Keratinocyte (primary cell): ENCODE measurements at regions not wholly inside any gene's neighbourhood (a gene's known extent, or its start where the extent isn't known, plus 50 kb on each side); places are given as distances from the start of the nearest gene placed in this dataset.
"Not testable (repeated sequence)": the region's sequence is repeated elsewhere in the genome, so short reads cannot be mapped to it uniquely, and the experiment has no call there.

Experiments
- CTCF ChIP-seq, 3 experiments: IDR thresholded peaks in 1 of 3; conservative IDR thresholded peaks in 1 of 3; optimal IDR thresholded peaks in 1 of 3; 2 replicates in 2 of 3; 3 replicates in 1 of 3; pipeline versions ENCODE3 to v1.5.1; 2011; ENCODE audit warnings: low read length in 3 of 3, mild to moderate bottlenecking in 3 of 3, moderate library complexity in 2 of 3, control low read depth in 1 of 3, inconsistent platforms in 1 of 3; ENCODE audit not compliant: insufficient read depth in 2 of 3; ENCODE audit errors: extremely low read depth in 1 of 3
- EZH2 ChIP-seq: IDR thresholded peaks from one replicate; pipeline ENCODE4 v1.6.1; 2012; ENCODE audit warnings: inconsistent platforms, mild to moderate bottlenecking, low read length, moderate library complexity

DNA sequence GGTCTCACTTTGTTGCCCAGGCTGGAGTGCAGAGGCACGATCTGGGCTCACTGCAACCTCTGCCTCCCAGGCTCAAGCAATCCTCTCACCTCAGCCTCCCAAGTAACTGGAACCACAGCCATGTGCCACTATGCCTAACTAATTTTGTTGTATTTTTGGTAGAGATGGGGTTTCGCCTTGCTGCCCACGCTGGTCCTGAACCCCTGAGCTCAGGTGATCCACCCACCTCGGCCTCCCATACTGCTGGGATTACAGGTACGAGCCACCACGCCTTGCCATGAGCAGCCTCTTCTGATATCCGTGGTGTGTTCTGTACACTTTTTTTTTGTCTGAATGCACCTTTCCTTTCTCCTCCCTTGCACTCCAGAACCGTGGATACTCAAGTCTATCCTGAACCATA, 394.4 kb downstream of the SPATA31A6 start:
- TF ChIP-seq CTCF (optimal IDR thresholded peaks at IDR 0.05 in 1 of 3, IDR thresholded peaks at IDR 0.05 in 1 of 3, conservative IDR thresholded peaks at IDR 0.05 in 1 of 3; ENCODE audit: extremely low read depth in 1 of 3, insufficient read depth in 2 of 3, low read length in 3 of 3); EZH2: not testable (repeated sequence)
